ENCODE measurements at regions not wholly inside any gene's neighbourhood (a gene's known extent, or its start where the extent isn't known, plus 50 kb on each side); places are given as distances from the start of the nearest gene placed in this dataset.
"Not testable (repeated sequence)": the region's sequence is repeated elsewhere in the genome, so short reads cannot be mapped to it uniquely, and the experiment has no call there.

DNA sequence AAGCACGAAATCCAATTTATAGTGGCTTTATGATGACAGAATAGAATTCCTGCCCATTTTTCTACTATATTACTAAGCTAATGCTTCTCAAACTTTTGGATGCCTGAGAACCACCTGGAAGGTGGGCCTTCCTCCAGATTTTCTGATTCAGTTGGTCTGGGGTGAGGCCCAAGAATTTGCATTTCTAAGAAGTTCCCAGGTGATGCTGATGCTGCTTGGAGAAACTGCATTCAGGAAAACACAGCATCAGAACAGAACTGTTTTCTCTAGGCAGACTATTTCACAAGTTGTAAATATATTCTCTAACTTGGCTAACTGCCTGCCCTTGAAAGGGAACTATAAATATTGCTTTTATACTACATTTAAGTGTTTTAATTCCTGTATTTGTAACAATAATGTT, 644.9 kb upstream of the DPPA4 start:
- no peak for TF ChIP-seq POLR2A (IDR thresholded peaks at IDR 0.05)
- TF ChIP-seq, protein P1, sequence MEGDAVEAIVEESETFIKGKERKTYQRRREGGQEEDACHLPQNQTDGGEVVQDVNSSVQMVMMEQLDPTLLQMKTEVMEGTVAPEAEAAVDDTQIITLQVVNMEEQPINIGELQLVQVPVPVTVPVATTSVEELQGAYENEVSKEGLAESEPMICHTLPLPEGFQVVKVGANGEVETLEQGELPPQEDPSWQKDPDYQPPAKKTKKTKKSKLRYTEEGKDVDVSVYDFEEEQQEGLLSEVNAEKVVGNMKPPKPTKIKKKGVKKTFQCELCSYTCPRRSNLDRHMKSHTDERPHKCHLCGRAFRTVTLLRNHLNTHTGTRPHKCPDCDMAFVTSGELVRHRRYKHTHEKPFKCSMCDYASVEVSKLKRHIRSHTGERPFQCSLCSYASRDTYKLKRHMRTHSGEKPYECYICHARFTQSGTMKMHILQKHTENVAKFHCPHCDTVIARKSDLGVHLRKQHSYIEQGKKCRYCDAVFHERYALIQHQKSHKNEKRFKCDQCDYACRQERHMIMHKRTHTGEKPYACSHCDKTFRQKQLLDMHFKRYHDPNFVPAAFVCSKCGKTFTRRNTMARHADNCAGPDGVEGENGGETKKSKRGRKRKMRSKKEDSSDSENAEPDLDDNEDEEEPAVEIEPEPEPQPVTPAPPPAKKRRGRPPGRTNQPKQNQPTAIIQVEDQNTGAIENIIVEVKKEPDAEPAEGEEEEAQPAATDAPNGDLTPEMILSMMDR (IDR thresholded peaks at IDR 0.05), result no peak
- intact Hi-C loops (cut with DNase I), result no loop called here
- H3K27ac ChIP-seq, result no peak overlapping the region
- whole genome bisulfite sequencing, 2 donors, result 82 to 93% methylated on average over 1 of the region's 1 CpG
- no peak for DNase-seq
- H3K4me1 ChIP-seq, result no peaks in the 10 kb centered on the region
- H3K9me3 ChIP-seq, result no peaks in the 10 kb centered on the region
- H3K36me3 ChIP-seq, result no peaks in the 10 kb centered on the region
- no peaks in the 10 kb centered on the region for H3K27me3 ChIP-seq
- no peak overlapping the region for H3K4me3 ChIP-seq (replicated peaks in 1 of 3)

DNA sequence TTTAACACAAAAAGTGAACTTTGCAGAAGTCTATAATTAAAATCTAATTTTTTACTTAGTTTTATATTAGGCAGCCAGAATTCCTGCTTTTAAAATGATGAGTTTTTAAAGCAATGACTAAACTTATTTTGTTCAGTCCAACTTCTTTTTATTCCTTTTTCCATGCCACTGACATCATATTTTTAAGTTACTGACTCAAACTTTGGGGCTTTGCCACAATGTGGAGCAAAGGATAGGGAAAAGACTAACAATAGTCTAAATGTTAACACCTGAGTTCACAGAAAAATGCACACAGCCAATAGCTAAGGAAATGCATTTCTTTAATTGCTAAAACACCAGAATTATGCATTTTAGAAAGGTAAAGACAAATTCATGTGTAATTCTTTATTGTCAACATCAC, 647.6 kb upstream of the DPPA4 start:
- Histone ChIP-seq H3K4me3 (replicated peaks in 1 of 3) (no peak overlapping the region), H3K27ac (no peak overlapping the region), H3K9me3 (no peaks in the 10 kb centered on the region), H3K36me3 (no peaks in the 10 kb centered on the region), H3K27me3 (no peaks in the 10 kb centered on the region), H3K4me1 (no peaks in the 10 kb centered on the region)
- DNase-seq, result no peak
- TF ChIP-seq, protein P1 (IDR thresholded peaks at IDR 0.05), result no peak
- TF ChIP-seq POLR2A (IDR thresholded peaks at IDR 0.05), result no peak
- intact Hi-C loops (cut with DNase I), result no loop called here

DNA sequence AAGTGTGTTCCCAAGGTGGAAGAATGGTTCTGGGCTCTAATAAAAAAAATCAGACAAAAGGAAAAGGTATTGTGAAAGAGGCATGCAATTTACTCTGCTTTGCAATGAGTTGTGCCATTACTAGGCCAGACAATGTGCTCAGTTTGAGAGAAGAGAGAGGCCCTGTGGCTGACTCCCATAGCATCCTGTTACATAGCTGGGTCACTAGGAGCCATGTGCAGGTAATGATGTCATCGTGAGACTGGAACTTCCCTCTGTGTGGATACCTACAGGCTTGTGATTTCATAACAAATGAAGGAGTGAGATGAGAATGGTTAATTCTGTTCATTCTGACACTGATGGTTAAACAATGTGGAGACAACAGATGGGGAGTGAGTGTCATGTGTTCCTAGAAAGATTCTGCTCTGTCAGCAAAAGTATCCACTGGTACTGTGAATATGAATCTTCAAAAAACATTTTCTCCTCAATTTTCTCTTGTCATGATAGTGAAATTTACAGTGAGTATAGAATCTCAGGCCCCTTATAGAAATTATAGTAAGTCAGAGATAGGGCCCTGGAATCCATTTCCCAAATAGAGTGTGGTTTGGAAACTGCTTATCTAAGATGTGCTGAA, 648.7 kb upstream of the DPPA4 start:
- Histone ChIP-seq H3K4me1 (no peaks in the 10 kb centered on the region), H3K27ac (no peak overlapping the region), H3K9me3 (no peaks in the 10 kb centered on the region), H3K36me3 (no peaks in the 10 kb centered on the region), H3K27me3 (no peaks in the 10 kb centered on the region), H3K4me3 (replicated peaks in 1 of 3) (no peak overlapping the region)
- no peak for DNase-seq
- WGBS, 2 donors, result 78 to 80% methylated on average over 1 of the region's 1 CpG
- intact Hi-C loops (cut with DNase I), result no loop called here
- no peak for TF ChIP-seq POLR2A (IDR thresholded peaks at IDR 0.05)
- TF ChIP-seq, protein P1 (IDR thresholded peaks at IDR 0.05), result no peak

DNA sequence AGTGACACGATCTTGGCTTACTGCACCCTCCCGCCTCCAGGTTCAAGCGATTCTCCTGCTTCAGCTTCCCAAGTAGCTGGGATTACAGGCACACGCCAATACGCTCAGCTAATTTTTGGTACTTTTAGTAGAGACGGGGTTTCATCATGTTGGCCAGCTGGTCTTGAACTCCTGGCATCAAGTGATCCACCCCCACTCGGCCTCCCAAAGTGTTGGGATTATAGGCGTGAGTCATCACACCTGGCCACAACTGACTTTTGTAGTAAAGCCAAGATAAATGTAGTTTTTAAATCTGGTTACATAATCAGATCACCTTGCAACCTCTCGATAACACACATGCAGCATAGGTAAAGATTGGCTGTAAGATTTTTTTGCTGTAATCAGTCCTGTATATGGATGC, 657.5 kb upstream of the DPPA4 start:
- no peak for DNase-seq
- H3K4me3 ChIP-seq (replicated peaks in 1 of 3), result no peak overlapping the region
- WGBS, 2 donors, result 87 to 95% methylated on average over 9 of the region's 9 CpGs
- H3K4me1 ChIP-seq, result no peaks in the 10 kb centered on the region
- no peaks in the 10 kb centered on the region for H3K36me3 ChIP-seq
- TF ChIP-seq, protein P1 (IDR thresholded peaks at IDR 0.05), result no peak
- no peak for TF ChIP-seq POLR2A (IDR thresholded peaks at IDR 0.05)
- no peaks in the 10 kb centered on the region for H3K27me3 ChIP-seq
- intact Hi-C loops (cut with DNase I), result no loop called here
- H3K9me3 ChIP-seq, result no peaks in the 10 kb centered on the region
- H3K27ac ChIP-seq, result no peak overlapping the region

DNA sequence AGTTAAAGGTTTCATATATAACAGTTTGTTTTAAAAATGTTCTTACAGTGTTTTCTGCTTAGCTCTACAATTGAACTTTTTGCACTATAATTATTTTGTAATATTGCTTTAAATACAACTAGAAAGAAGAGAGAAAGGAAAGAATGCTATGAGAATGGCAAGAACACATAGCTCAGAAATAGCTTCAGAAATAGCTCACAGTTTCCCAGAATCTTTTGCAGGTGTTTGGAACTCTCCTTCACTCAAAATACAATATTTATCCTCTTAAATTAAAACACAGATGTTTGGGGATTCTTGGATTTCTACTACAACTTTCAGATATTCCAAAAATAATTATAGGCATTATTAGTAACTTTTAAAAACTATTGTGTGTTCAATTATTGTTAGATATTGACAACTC, 658.0 kb upstream of the DPPA4 start:
- Histone ChIP-seq H3K4me3 (replicated peaks in 1 of 3) (no peak overlapping the region), H3K36me3 (no peaks in the 10 kb centered on the region), H3K27me3 (no peaks in the 10 kb centered on the region), H3K4me1 (no peaks in the 10 kb centered on the region), H3K9me3 (no peaks in the 10 kb centered on the region), H3K27ac (no peak overlapping the region)
- intact Hi-C loops (cut with DNase I), result no loop called here
- TF ChIP-seq, protein P1 (IDR thresholded peaks at IDR 0.05), result no peak
- no peak for TF ChIP-seq POLR2A (IDR thresholded peaks at IDR 0.05)
- no peak for DNase-seq

DNA sequence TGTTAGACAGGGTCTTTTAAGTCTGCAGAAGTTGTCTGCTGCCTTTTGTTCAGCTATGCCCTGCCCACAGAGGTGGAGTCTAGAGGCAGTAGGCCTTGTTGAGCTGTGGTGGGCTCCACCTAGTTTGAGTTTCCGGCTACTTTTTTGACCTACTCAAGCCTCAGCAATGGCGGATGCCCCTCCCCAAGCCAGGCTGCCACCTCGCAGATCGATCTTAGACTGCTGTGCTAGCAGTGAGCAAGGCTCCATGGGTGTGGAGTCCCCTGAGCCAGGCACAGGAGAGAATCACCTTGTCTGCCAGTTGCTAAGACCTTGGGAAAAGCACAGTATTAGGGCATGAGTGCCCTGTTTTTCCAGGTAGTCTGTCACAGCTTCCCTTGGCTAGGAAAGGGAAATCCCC, 664.6 kb upstream of the DPPA4 start:
- H3K36me3 ChIP-seq; H3K27ac ChIP-seq; H3K4me3 ChIP-seq (replicated peaks in 1 of 3); H3K4me1 ChIP-seq; H3K9me3 ChIP-seq; intact Hi-C loops (cut with DNase I); DNase-seq; H3K27me3 ChIP-seq: not testable (repeated sequence)
- 100% methylated on average over 4 of the region's 4 CpGs for WGBS, 2 donors
